Activated T-helper 9 cell treated with anti-CD3 and anti-CD28 coated beads, Interleukin-2, amount 50 U/mL, for 16 hours (primary cell): ENCODE measurements at regions not wholly inside any gene's neighbourhood (a gene's known extent, or its start where the extent isn't known, plus 50 kb on each side); places are given as distances from the start of the nearest gene placed in this dataset.
"Not testable (repeated sequence)": the region's sequence is repeated elsewhere in the genome, so short reads cannot be mapped to it uniquely, and the experiment has no call there.

Experiments used
- DNase-seq: peaks from one replicate; pipeline ENCODE4 v3.0.0-alpha.2; 2020; ENCODE audit warnings: low read depth

- DNase-seq: no peak
These were observed 156.3 kb downstream of the VSIG4 start for GRCh38 chrX:65883556-65883955.

- no peak for DNase-seq
These were observed 159.7 kb downstream of the VSIG4 start for GRCh38 chrX:65879977-65880799.

GRCh38 chrX:65878456-65878855, 161.4 kb downstream of the VSIG4 start:
- no peak for DNase-seq

- DNase-seq: no peak
These were observed 161.9 kb downstream of the VSIG4 start for GRCh38 chrX:65877953-65878352.

- not testable (repeated sequence) for DNase-seq
These were observed 164.3 kb downstream of the VSIG4 start for GRCh38 chrX:65875614-65876013.

- no peak for DNase-seq
These were observed 165.1 kb downstream of the VSIG4 start for GRCh38 chrX:65874765-65875164.

GRCh38 chrX:65874110-65874509, 165.8 kb downstream of the VSIG4 start:
- DNase-seq: no peak

- DNase-seq: no peak
These were observed 166.5 kb downstream of the VSIG4 start for GRCh38 chrX:65873385-65873784.

- no peak for DNase-seq
These were observed 168.1 kb downstream of the VSIG4 start for GRCh38 chrX:65871671-65872311.

DNA sequence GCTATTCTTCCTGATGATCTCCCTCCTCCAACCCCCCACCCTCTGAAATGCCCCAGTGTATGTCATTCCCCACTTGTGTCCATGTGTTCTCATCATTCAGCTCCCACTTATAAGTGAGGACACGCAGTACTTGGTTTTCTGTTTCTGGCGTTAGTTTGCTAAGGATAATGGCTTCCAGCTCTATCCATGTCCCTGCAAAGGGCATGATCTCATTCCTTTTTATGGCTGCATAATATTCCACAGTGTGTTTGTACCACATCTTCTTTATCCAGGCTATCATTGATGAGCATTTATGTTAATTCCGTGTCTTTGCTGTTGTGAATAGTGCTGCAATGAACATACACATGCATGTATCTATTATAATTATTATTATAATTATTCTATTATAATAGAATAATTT, 169.3 kb downstream of the VSIG4 start:
- not testable (repeated sequence) for DNase-seq

DNA sequence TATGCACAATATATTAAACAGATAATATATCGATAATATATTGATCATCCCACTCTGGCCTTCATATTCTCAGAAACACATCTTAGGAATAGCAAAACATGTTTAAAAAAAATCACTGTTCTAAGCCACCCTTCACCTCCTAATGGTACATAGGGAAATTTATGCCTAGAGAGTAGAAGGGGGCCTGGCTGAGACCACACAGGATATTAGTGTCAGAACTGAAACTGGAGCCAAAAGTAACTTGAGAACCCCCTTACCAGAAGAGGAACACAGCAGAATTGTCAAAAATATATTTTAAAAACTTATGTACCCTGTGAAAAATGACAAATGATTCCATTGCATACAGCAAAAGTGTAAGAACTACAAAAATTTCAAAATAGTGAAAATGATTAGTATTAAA, 173.1 kb downstream of the VSIG4 start:
- DNase-seq: no peak

- DNase-seq: no peak
These were observed 173.7 kb downstream of the VSIG4 start for GRCh38 chrX:65866146-65866545.

DNA sequence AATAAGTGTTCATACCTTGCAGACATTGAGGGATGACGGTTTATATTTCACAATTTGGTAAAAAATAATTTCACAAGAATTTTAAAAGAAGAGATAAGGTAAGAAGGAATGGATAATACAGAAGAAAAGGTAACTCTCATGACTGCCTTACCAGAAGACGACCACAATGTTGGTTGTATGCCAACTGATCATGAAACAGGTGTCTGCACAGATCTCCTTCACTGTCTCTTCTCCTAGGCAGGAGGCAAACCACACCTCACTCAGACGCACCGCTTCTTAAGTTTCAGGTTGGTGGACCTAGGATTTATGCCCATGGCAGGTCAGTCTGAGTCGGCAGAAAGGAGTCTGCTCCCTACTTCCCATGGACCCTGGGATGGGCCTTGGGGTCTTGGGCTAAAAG, 177.2 kb downstream of the VSIG4 start:
- DNase-seq: no peak

- no peak for DNase-seq
These were observed 180.6 kb downstream of the VSIG4 start for GRCh38 chrX:65859299-65859698.

DNA sequence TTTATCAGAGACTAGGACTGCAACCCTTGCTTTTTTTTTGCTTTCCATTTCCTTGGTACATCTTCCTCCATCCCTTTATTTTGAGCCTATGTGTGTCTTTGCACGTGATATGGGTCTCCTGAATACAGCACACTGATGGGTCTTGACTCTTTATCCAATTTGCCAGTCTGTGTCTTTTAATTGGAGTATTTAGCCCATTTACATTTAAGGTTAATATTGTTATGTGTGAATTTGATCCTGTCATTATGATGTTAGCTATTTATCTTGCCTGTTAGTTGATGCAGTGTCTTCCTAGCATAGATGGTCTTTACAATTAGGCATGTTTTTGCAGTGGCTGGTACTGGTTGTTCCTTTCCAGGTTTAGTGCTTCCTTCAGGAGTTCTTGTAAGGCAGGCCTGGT, 185.4 kb downstream of the VSIG4 start:
- DNase-seq: not testable (repeated sequence)

DNA sequence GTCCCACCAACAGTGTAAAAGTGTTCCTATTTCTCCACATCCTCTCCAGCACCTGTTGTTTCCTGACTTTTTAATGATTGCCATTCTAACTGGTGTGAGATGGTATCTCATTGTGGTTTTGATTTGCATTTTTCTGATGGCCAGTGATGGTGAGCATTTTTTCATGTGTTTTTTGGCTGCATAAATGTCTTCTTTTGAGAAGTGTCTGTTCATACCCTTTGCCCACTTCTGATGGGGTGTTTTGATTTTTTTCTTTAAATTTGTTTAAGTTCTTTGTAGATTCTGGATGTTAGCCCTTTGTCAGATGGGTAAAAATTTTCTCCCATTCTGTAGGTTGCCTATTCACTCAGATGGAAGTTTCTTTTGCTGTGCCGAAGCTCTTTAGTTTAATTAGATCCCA, 183.9 kb downstream of the MSN start:
- DNase-seq: not testable (repeated sequence)

DNA sequence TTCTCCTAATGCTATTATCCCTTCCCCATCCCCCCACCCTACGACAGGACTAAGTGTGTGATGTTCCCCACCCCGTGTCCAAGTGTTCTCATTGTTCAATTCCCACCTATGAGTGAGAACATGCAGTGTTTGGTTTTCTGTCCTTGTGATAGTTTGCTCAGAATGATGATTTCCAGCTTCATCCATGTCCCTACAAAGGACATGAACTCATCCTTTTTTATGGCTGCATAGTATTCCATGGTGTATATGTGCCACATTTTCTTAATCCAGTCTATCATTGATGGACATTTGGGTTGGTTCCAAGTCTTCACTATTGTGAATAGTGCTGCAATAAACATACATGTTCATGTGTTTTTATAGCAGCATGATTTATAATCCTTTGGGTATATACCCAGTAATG, 183.4 kb downstream of the MSN start:
- DNase-seq: not testable (repeated sequence)

GRCh38 chrX:65846974-65847373, 179.5 kb downstream of the MSN start:
- no peak for DNase-seq

DNA sequence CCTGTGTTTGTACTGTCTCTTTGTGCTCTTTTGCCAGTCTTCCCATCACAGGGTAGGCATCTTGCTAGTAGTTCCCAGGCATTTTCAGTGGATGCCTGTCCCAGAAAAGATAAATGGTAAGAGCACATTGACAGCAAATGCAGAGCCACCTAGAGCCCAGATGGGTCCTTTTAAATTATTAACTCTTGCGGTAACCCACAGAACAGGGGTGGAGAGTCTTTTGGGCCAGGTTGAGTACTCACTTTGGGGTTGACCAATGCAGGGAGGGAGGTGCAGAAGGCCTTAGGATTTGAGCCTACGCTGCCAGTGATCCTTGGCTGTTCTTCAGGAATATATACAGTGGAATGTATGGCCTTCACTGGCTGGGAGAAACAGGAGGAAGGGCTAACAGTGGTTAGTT, 173.8 kb downstream of the MSN start:
- DNase-seq: no peak

GRCh38 chrX:65838674-65839073, 171.2 kb downstream of the MSN start:
- DNase-seq: no peak

DNA sequence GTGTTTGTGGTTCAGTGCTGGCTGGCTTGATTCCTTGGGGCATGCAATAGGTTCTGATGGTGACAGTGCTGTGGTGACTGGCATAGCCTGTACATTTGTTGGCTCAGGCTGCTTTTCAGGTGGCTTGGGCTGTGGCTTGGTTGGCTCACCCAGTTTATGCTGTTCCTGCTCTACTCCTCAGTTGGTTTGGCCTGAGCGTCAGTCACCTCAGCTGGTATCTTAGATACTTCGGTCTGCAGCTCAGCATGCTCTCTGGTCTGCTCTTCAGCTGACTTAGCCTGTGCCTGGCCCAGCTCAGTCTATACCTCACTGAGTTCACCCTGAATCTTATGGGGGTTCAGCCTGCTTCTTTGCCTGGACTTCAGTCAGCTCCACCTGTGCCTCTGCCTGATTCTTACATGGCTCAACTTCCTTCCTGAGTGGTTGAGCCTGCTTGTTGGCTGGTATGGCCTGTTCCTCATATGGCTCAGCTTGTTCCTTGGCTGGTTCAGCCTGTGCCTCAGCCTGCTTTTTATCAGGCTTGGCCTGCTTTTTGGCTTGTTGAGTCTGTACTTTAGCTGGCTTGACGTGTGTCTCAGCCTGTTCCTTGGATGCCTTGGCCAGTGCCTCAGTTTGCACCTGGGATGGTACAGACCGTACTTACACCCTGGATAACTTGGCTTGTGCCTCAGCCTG, 170.6 kb downstream of the MSN start:
- no peak for DNase-seq

- DNase-seq: no peak
These were observed 163.8 kb downstream of the MSN start for GRCh38 chrX:65831268-65831667.

DNA sequence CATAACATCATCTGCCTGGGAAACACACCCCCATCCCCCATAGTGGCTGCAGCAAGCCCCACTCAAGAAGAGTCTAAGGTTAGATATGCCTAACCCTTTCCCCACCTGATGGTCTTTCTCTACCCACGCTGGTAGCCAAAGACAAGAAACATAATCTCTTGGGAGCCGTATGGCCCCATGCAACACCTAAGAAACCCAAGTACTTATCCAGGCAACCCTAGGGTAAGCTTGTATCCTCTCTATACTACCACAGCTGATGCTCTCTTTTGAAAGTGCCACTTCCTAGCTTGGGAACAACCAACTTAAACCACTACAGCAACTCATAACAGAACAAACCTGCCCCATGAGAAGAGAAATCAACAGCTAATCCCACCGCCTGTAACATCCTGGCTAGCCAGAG, 161.1 kb downstream of the MSN start:
- DNase-seq: no peak
